ENCODE measurements at regions not wholly inside any gene's neighbourhood (a gene's known extent, or its start where the extent isn't known, plus 50 kb on each side); places are given as distances from the start of the nearest gene placed in this dataset.

DNA sequence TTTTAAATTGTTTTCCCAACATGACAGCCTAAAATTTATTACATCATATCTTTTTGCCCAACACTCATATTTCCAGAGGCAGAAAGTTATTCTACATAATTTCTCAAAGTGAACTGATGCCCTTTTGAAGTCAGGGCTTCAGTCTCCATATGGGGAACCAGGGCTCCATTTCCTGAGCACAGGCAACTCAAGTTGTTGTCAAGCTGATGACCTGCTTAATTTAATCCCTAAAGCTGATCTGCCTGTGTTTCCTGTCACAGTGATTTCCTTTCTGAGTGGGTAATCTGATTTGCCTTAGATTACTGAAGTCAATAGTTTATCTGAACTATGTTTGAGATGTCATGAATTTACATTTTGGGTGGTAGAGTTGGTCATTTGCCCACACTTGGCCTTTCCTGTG, 932.1 kb upstream of the MANEA start:
- TF ChIP-seq, protein P1, sequence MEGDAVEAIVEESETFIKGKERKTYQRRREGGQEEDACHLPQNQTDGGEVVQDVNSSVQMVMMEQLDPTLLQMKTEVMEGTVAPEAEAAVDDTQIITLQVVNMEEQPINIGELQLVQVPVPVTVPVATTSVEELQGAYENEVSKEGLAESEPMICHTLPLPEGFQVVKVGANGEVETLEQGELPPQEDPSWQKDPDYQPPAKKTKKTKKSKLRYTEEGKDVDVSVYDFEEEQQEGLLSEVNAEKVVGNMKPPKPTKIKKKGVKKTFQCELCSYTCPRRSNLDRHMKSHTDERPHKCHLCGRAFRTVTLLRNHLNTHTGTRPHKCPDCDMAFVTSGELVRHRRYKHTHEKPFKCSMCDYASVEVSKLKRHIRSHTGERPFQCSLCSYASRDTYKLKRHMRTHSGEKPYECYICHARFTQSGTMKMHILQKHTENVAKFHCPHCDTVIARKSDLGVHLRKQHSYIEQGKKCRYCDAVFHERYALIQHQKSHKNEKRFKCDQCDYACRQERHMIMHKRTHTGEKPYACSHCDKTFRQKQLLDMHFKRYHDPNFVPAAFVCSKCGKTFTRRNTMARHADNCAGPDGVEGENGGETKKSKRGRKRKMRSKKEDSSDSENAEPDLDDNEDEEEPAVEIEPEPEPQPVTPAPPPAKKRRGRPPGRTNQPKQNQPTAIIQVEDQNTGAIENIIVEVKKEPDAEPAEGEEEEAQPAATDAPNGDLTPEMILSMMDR (IDR thresholded peaks at IDR 0.05): no peak
- TF ChIP-seq POLR2AphosphoS5 (IDR thresholded peaks at IDR 0.05): no peak
- no peak for TF ChIP-seq POLR2A (IDR thresholded peaks at IDR 0.05)
- TF ChIP-seq EP300 (IDR thresholded peaks at IDR 0.05): no peak
